ENCODE measurements at regions not wholly inside any gene's neighbourhood (a gene's known extent, or its start where the extent isn't known, plus 50 kb on each side); places are given as distances from the start of the nearest gene placed in this dataset.
"Not testable (repeated sequence)": the region's sequence is repeated elsewhere in the genome, so short reads cannot be mapped to it uniquely, and the experiment has no call there.

DNA sequence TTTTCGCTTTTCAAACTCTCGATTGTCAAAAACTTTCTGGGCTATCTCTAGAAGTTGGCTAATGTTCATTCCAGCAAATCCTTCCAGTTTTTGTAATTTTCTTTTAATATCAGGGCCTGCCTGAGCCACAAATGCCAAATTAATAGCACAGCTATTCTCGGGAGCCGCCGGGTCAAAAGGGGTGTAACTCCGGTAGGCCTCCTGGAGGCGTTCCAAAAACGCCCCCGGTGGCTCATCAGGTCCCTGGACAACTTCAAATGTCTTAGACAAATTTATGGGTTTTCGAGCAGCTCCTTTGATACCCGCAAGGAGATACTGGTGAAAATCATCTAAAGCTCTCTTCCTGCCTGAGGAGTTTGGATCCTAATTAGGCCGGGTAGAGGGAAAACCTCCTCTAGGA is 117.9 kb upstream of the PZP start:
- no peak overlapping the region for H3K4me3 ChIP-seq (ENCODE audit: low read depth, low read length)
- TF ChIP-seq, protein P1, sequence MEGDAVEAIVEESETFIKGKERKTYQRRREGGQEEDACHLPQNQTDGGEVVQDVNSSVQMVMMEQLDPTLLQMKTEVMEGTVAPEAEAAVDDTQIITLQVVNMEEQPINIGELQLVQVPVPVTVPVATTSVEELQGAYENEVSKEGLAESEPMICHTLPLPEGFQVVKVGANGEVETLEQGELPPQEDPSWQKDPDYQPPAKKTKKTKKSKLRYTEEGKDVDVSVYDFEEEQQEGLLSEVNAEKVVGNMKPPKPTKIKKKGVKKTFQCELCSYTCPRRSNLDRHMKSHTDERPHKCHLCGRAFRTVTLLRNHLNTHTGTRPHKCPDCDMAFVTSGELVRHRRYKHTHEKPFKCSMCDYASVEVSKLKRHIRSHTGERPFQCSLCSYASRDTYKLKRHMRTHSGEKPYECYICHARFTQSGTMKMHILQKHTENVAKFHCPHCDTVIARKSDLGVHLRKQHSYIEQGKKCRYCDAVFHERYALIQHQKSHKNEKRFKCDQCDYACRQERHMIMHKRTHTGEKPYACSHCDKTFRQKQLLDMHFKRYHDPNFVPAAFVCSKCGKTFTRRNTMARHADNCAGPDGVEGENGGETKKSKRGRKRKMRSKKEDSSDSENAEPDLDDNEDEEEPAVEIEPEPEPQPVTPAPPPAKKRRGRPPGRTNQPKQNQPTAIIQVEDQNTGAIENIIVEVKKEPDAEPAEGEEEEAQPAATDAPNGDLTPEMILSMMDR (conservative IDR thresholded peaks at IDR 0.05; ENCODE audit: low read depth, low read length), result no peak
- no peak for DNase-seq (ENCODE audit: low read depth)

DNA sequence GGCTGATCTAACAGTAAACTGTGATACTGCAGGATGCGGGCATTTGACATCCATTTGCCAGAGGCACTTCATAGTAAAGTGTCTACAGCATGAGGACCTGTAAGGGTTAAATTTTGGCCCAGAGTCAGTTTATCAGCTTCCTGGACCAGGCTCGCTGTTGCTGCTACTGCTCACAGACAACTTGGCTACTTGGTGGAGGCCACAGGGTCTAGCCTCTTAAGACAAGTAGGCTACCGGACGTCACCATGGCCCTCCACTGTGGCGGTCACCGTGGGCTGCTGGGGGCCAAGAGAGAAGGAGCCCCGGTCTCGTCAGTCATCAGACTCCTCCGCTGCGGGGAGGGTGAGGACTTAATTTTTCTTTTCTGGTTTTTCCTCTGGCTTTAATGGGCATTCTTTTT is 117.3 kb upstream of the PZP start:
- TF ChIP-seq, protein P1 (conservative IDR thresholded peaks at IDR 0.05; ENCODE audit: low read depth, low read length), result no peak
- no peak for DNase-seq (ENCODE audit: low read depth)
- H3K4me3 ChIP-seq (ENCODE audit: low read depth, low read length), result no peak overlapping the region

DNA sequence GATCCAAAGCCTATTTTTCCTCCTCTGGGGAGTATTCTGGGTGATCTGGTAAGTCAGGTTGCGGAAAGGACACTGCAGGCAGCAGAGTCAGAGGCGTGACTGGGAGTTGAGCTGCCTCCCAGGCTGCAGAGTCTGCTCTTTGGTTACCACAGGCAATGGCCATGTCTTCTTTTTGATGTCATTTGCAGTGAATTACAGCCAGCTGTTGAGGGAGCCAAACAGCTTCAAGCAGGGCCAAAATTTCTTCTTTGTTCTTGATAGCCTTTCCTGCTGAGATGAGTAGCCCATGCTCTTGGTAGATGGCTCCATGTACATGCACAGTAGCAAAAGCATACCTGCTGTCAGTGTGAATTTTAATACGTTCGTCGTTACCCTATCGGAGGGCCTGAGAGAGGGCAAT is 116.6 kb upstream of the PZP start:
- no peak for DNase-seq (ENCODE audit: low read depth)
- TF ChIP-seq, protein P1 (conservative IDR thresholded peaks at IDR 0.05; ENCODE audit: low read depth, low read length), result no peak
- H3K4me3 ChIP-seq (ENCODE audit: low read depth, low read length), result no peak overlapping the region

DNA sequence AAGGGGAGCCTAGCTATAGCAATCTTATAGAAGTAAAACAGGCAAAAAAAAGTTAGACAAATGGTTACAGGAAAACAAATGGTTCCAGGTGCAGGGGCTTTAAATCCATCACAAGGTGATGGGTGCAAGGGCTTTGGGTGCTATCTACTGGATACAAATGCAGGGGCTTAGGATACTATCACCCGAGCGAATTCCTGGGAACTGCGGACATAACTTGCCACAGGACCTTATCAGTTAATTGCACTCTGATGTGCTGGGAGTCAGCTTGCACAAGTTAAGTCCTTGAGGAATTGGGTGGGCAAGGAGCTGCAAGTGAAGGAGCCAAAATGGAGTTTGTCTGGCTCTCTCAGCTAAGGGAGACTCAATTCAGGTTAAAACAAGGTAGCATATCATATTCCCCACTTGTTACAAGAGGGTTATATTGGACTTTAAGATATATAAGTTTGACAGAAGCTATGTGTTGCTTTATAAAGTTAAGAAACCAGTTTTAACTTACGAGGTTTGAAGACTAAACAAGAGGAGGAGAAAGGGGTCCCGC is 115.0 kb upstream of the PZP start:
- DNase-seq (ENCODE audit: low read depth), result no peak
- TF ChIP-seq, protein P1 (conservative IDR thresholded peaks at IDR 0.05; ENCODE audit: low read depth, low read length), result no peak
- no peak overlapping the region for H3K4me3 ChIP-seq (ENCODE audit: low read depth, low read length)

DNA sequence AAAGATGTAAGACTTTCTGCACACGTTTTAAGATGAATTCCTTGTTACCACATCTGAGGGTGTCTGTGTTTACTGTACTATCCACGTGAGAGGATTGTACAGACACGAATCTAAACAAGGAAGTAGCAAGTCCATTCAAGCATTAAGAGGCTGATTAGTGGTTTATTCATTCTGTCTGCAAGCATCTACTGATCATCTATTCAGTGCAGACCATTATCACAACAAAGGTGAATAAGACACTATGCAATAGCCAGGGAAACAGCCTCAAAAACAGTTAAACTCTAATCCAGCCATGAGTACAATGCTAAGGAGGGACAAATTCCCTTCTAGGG is 111.6 kb upstream of the PZP start:
- no peak overlapping the region for H3K4me3 ChIP-seq (ENCODE audit: low read depth, low read length)
- TF ChIP-seq, protein P1 (conservative IDR thresholded peaks at IDR 0.05; ENCODE audit: low read depth, low read length), result no peak
- peak; percentile 42 for DNase-seq (ENCODE audit: low read depth)

DNA sequence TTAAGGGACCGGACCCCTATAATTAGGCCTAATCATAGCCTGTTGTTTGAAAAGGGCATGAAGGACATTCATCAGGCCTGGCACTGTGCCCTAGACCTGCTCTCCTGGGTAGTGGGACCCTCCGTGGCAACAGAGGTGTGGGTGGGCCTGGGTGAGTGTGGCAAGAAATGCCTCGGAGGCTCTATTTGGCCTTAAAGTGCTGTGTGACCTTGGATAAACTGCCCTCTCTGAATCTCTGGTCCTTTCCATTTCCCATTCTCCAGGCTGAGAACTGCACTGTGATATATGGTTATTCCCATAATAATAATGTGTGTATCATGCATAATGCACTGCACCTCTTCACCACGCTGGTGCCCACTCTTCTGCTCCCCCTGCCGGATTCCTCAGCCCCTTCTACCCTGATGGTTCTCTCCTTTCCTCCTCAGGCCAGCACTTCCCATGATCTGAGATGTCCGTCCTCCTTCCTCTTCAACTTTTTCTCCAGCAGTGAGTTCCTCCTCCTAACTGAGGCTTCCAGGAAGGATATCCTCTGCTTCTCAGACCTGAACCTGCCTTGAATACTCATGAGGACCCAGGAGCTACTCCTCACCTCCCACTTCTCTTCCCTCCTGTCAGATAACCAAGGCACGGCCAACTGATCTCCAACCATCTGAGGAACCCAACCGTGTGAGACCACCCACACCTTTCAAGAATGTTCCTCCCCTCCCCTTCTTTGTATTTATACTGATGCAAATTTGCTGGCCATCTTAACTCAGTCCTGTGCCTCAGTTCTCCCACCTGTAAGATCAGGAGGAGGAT is 111.0 kb upstream of the PZP start:
- TF ChIP-seq, protein P1 (conservative IDR thresholded peaks at IDR 0.05; ENCODE audit: low read depth, low read length), result peak; percentile 13

DNA sequence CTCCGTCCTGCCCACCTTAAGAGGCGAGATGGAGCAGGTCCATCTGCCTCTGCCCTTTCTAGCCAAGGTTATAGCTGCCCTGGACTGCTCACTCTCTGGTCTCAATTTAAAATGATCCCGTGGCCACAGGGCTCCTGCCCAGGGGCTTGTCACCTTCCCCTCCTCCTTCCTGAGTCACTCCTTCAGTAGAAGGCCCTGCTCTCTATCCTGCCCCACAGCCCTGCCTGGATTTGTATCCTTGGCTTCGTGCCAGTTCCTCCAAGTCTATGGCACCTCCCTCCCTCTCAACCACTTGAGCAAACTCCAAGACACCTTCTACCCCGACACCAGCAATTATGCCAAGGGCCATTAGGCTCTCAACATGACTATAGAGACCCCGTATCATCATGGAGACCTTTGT is 105.3 kb upstream of the PZP start:
- DNase-seq (ENCODE audit: low read depth); H3K4me3 ChIP-seq (ENCODE audit: low read depth, low read length): not testable (repeated sequence)

More for the DNA sequence above, 111.0 kb upstream of the PZP start:
- no peak overlapping the region for H3K4me3 ChIP-seq (ENCODE audit: low read depth, low read length)
- no peak for DNase-seq (ENCODE audit: low read depth)

DNA sequence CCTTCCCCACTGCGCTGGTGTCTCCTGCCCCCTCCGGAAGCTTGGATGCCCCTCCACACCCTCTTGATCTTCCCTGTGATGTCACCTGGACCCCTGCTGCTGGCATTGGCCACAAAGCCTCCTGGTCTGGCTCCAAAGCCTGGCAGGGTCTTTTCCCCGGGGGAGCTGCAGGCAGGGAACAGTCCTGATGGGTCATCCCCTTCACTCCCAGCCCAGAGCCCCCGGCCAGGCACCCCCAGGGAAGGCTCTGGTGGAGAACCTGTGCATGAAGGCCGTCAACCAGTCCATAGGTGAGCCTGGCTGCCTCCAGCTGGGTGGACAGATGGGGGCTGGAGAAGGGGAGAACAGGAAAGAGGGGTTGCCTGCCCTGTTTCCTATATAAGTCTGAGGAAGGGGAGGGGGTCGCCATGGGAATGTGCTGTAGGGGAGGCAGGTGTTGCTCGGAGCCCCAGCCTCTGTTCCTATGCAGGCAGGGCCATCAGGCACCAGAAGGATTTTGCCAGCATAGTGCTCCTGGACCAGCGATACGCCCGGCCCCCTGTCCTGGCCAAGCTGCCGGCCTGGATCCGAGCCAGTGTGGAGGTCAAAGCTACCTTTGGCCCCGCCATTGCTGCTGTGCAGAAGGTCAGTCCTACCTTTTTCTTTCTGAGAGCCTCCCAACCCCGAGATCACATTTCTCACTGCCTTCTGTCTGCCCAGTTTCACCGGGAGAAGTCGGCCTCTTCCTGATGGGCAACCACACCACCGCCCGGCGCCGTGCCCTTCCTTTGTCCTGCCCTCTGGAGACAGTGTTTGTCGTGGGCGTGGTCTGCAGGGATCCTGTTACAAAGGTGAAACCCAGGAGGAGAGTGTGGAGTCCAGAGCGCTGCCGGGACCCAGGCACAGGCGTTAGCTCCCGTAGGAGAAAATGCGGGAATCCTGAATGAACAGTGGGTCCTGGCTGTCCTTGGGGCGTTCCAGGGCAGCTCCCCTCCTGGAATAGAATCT is 104.5 kb upstream of the PZP start:
- not testable (repeated sequence) for H3K4me3 ChIP-seq (ENCODE audit: low read depth, low read length); DNase-seq (ENCODE audit: low read depth)

DNA sequence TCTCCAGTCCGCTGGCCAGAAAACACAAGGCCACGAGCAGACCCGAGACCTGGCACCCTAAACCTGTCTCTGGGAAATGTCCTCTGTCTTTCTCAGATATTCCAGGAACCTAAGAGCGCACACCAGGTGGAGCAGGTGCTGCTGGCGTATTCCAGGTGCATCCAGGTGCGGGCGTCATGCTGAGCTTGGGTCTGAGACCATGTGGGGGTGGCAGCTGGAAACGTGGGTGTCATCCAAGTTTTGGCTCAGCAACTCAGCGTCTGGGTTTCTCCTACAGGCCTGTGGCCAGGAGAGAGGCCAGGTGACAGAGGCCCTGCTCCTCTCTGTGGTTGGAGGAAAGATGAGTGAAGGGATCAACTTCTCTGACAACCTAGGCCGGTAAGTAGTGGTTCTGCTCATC is 103.3 kb upstream of the PZP start:
- not testable (repeated sequence) for DNase-seq (ENCODE audit: low read depth); H3K4me3 ChIP-seq (ENCODE audit: low read depth, low read length)

DNA sequence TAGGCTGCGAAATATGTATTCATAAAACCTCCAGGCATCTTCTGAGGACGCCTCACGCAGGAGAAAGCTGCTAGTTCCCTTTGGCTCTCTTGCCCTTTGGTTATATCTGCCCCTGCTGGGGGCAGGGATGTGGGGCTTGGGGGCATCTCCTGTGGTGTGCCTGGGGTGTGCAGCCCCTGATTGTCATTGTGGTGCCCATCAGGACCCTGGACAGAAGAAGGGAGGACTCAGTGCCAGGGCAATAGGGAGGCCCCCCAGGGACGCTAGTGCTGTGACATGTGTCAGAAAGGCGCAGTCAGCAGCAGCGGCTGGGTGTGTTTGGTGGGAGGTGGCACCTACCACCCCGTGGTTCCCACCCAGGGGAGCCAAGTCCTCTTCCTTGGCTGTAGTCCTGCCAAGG is 102.5 kb upstream of the PZP start:
- not testable (repeated sequence) for H3K4me3 ChIP-seq (ENCODE audit: low read depth, low read length); DNase-seq (ENCODE audit: low read depth)

DNA sequence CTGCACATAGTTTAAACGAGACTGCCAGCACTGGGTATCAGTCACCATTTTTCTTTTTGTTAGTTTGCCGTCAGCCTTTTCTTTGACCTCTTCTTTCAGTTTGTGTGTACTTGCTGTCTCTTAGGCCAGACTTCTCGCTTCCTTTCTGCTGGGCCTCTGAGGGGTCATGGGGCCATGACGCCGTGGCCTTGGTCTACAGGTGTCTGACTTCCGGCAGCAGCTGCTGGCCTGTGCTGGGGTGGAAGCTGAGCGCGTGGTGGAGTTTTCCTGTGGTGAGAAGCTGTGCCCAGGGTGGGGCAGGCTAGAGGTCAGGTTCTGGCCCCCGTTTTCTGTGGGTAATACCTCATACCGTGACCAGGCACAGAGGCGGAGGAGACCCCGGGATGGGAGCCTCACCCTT is 101.6 kb upstream of the PZP start:
- H3K4me3 ChIP-seq (ENCODE audit: low read depth, low read length); DNase-seq (ENCODE audit: low read depth): not testable (repeated sequence)

All from epithelial cell of proximal tubule (primary cell).